ENCODE measurements at regions not wholly inside any gene's neighbourhood (a gene's known extent, or its start where the extent isn't known, plus 50 kb on each side); places are given as distances from the start of the nearest gene placed in this dataset.
"Not testable (repeated sequence)": the region's sequence is repeated elsewhere in the genome, so short reads cannot be mapped to it uniquely, and the experiment has no call there.

- no peak for ATAC-seq
These were observed 91.2 kb downstream of the RCHY1 start for GRCh38 chr4:75422998-75423397.

GRCh38 chr4:75412746-75413145 lies 101.5 kb downstream of the RCHY1 start:
- ATAC-seq: no peak

- no peak for ATAC-seq
These were observed 115.7 kb downstream of the RCHY1 start for GRCh38 chr4:75398501-75398900.

GRCh38 chr4:75391489-75392166 lies 122.6 kb downstream of the RCHY1 start:
- no peak for ATAC-seq

- not testable (repeated sequence) for ATAC-seq
These were observed 127.8 kb downstream of the RCHY1 start for GRCh38 chr4:75386426-75386825.

GRCh38 chr4:75385106-75385505 lies 129.1 kb downstream of the RCHY1 start:
- no peak for ATAC-seq

GRCh38 chr4:75376543-75376942 lies 137.7 kb downstream of the RCHY1 start:
- no peak for ATAC-seq

- no peak for ATAC-seq
These were observed 142.3 kb downstream of the RCHY1 start for GRCh38 chr4:75371915-75372314.

- no peak for ATAC-seq
These were observed 143.6 kb downstream of the RCHY1 start for GRCh38 chr4:75370576-75370975.

- ATAC-seq: no peak
These were observed 168.8 kb downstream of the RCHY1 start for GRCh38 chr4:75345423-75345822.

GRCh38 chr4:75344915-75345314 lies 169.3 kb downstream of the RCHY1 start:
- ATAC-seq: no peak

GRCh38 chr4:75343333-75343732 lies 170.9 kb downstream of the RCHY1 start:
- no peak for ATAC-seq

- no peak for ATAC-seq
These were observed 173.6 kb downstream of the RCHY1 start for GRCh38 chr4:75340561-75340960.

- ATAC-seq: no peak
These were observed 175.8 kb downstream of the RCHY1 start for GRCh38 chr4:75338352-75338880.

GRCh38 chr4:75327804-75328512 lies 186.2 kb downstream of the RCHY1 start:
- no peak for ATAC-seq

- no peak for ATAC-seq
These were observed 188.8 kb downstream of the RCHY1 start for GRCh38 chr4:75325318-75325979.

- ATAC-seq: no peak
These were observed 192.7 kb downstream of the RCHY1 start for GRCh38 chr4:75321484-75321883.

GRCh38 chr4:75317641-75318040 lies 196.6 kb downstream of the RCHY1 start:
- not testable (repeated sequence) for ATAC-seq

- ATAC-seq: no peak
These were observed 206.2 kb downstream of the RCHY1 start for GRCh38 chr4:75308049-75308448.

GRCh38 chr4:75306506-75306905 lies 207.7 kb downstream of the RCHY1 start:
- ATAC-seq: no peak

GRCh38 chr4:75302648-75303047 lies 211.6 kb downstream of the RCHY1 start:
- ATAC-seq: no peak

- no peak for ATAC-seq
These were observed 224.2 kb downstream of the RCHY1 start for GRCh38 chr4:75289914-75290582.
